ENCODE measurements at regions not wholly inside any gene's neighbourhood (a gene's known extent, or its start where the extent isn't known, plus 50 kb on each side); places are given as distances from the start of the nearest gene placed in this dataset.

GRCh38 chr12:114952573-114953271 is 268.7 kb upstream of the TBX3 start:
- Mint-ChIP-seq H3K27me3 (ENCODE audit: insufficient read depth) (no peaks in the 10 kb centered on the region), H3K4me1 (ENCODE audit: low read depth) (no peaks in the 10 kb centered on the region), H3K4me3 (no peak overlapping the region), H3K27ac (no peak overlapping the region), H3K9me3 (no peaks in the 10 kb centered on the region), H3K36me3 (ENCODE audit: low read depth) (no peaks in the 10 kb centered on the region)
- no peak for DNase-seq (ENCODE audit: low spot score)
- intact Hi-C loops (cut with micrococcal nuclease), result no loop called here

- Mint-ChIP-seq H3K27me3 (ENCODE audit: insufficient read depth) (no peaks in the 10 kb centered on the region), H3K27ac (no peak overlapping the region), H3K36me3 (ENCODE audit: low read depth) (no peaks in the 10 kb centered on the region), H3K4me3 (no peak overlapping the region), H3K9me3 (no peaks in the 10 kb centered on the region), H3K4me1 (ENCODE audit: low read depth) (no peaks in the 10 kb centered on the region)
- intact Hi-C loops (cut with micrococcal nuclease), result no loop called here
- DNase-seq (ENCODE audit: low spot score), result no peak
These were observed 265.3 kb upstream of the TBX3 start for GRCh38 chr12:114949058-114949820.

GRCh38 chr12:114945351-114945750 is 261.4 kb upstream of the TBX3 start:
- DNase-seq (ENCODE audit: low spot score), result no peak
- Mint-ChIP-seq H3K9me3 (peaks cover 8% of the 10 kb centered on the region), H3K4me1 (ENCODE audit: low read depth) (no peaks in the 10 kb centered on the region), H3K27ac (no peak overlapping the region), H3K27me3 (ENCODE audit: insufficient read depth) (no peaks in the 10 kb centered on the region), H3K36me3 (ENCODE audit: low read depth) (no peaks in the 10 kb centered on the region), H3K4me3 (no peak overlapping the region)
- intact Hi-C loops (cut with micrococcal nuclease), result no loop called here

- intact Hi-C loops (cut with micrococcal nuclease), result no loop called here
- no peaks in the 10 kb centered on the region for H3K36me3 Mint-ChIP-seq (ENCODE audit: low read depth)
- DNase-seq (ENCODE audit: low spot score), result no peak
- H3K27me3 Mint-ChIP-seq (ENCODE audit: insufficient read depth), result no peaks in the 10 kb centered on the region
- H3K27ac Mint-ChIP-seq, result no peak overlapping the region
- H3K4me3 Mint-ChIP-seq, result no peak overlapping the region
- H3K9me3 Mint-ChIP-seq, result peaks cover 14% of the 10 kb centered on the region
- no peaks in the 10 kb centered on the region for H3K4me1 Mint-ChIP-seq (ENCODE audit: low read depth)
These were observed 260.8 kb upstream of the TBX3 start for GRCh38 chr12:114944736-114945135.

GRCh38 chr12:114943601-114944000 is 259.6 kb upstream of the TBX3 start:
- peaks cover 15% of the 10 kb centered on the region for H3K9me3 Mint-ChIP-seq
- no peaks in the 10 kb centered on the region for H3K36me3 Mint-ChIP-seq (ENCODE audit: low read depth)
- DNase-seq (ENCODE audit: low spot score), result no peak
- H3K27me3 Mint-ChIP-seq (ENCODE audit: insufficient read depth), result no peaks in the 10 kb centered on the region
- no peak overlapping the region for H3K4me3 Mint-ChIP-seq
- intact Hi-C loops (cut with micrococcal nuclease), result no loop called here
- H3K4me1 Mint-ChIP-seq (ENCODE audit: low read depth), result no peaks in the 10 kb centered on the region
- H3K27ac Mint-ChIP-seq, result no peak overlapping the region

GRCh38 chr12:114938487-114939210 is 254.7 kb upstream of the TBX3 start:
- intact Hi-C loops (cut with micrococcal nuclease), result no loop called here
- no peak overlapping the region for H3K27ac Mint-ChIP-seq
- peaks cover 23% of the 10 kb centered on the region for H3K9me3 Mint-ChIP-seq
- H3K4me1 Mint-ChIP-seq (ENCODE audit: low read depth), result no peaks in the 10 kb centered on the region
- no peaks in the 10 kb centered on the region for H3K36me3 Mint-ChIP-seq (ENCODE audit: low read depth)
- H3K27me3 Mint-ChIP-seq (ENCODE audit: insufficient read depth), result no peaks in the 10 kb centered on the region
- no peak for DNase-seq (ENCODE audit: low spot score)
- no peak overlapping the region for H3K4me3 Mint-ChIP-seq

- H3K4me3 Mint-ChIP-seq, result no peak overlapping the region
- intact Hi-C loops (cut with micrococcal nuclease), result no loop called here
- no peak for DNase-seq (ENCODE audit: low spot score)
- no peaks in the 10 kb centered on the region for H3K36me3 Mint-ChIP-seq (ENCODE audit: low read depth)
- H3K4me1 Mint-ChIP-seq (ENCODE audit: low read depth), result no peaks in the 10 kb centered on the region
- peaks cover 29% of the 10 kb centered on the region for H3K9me3 Mint-ChIP-seq
- H3K27me3 Mint-ChIP-seq (ENCODE audit: insufficient read depth), result no peaks in the 10 kb centered on the region
- H3K27ac Mint-ChIP-seq, result no peak overlapping the region
These were observed 252.4 kb upstream of the TBX3 start for GRCh38 chr12:114936148-114937079.

- no peaks in the 10 kb centered on the region for H3K36me3 Mint-ChIP-seq (ENCODE audit: low read depth)
- H3K9me3 Mint-ChIP-seq, result peaks cover 27% of the 10 kb centered on the region
- no peak for DNase-seq (ENCODE audit: low spot score)
- H3K27ac Mint-ChIP-seq, result no peak overlapping the region
- H3K4me3 Mint-ChIP-seq, result no peak overlapping the region
- no peaks in the 10 kb centered on the region for H3K4me1 Mint-ChIP-seq (ENCODE audit: low read depth)
- intact Hi-C loops (cut with micrococcal nuclease), result no loop called here
- no peaks in the 10 kb centered on the region for H3K27me3 Mint-ChIP-seq (ENCODE audit: insufficient read depth)
These were observed 251.7 kb upstream of the TBX3 start for GRCh38 chr12:114935658-114936057.

- peaks cover 22% of the 10 kb centered on the region for H3K9me3 Mint-ChIP-seq
- DNase-seq (ENCODE audit: low spot score), result no peak
- peaks cover 1% of the 10 kb centered on the region for H3K36me3 Mint-ChIP-seq (ENCODE audit: low read depth)
- no peaks in the 10 kb centered on the region for H3K4me1 Mint-ChIP-seq (ENCODE audit: low read depth)
- H3K27me3 Mint-ChIP-seq (ENCODE audit: insufficient read depth), result no peaks in the 10 kb centered on the region
- intact Hi-C loops (cut with micrococcal nuclease), result no loop called here
- no peak overlapping the region for H3K27ac Mint-ChIP-seq
- H3K4me3 Mint-ChIP-seq, result no peak overlapping the region
These were observed 249.6 kb upstream of the TBX3 start for GRCh38 chr12:114933428-114934160.

- H3K4me1 Mint-ChIP-seq (ENCODE audit: low read depth), result no peaks in the 10 kb centered on the region
- no peak for DNase-seq (ENCODE audit: low spot score)
- H3K27ac Mint-ChIP-seq, result no peak overlapping the region
- intact Hi-C loops (cut with micrococcal nuclease), result no loop called here
- peaks cover 25% of the 10 kb centered on the region for H3K9me3 Mint-ChIP-seq
- H3K36me3 Mint-ChIP-seq (ENCODE audit: low read depth), result peaks cover 1% of the 10 kb centered on the region
- H3K4me3 Mint-ChIP-seq, result no peak overlapping the region
- no peaks in the 10 kb centered on the region for H3K27me3 Mint-ChIP-seq (ENCODE audit: insufficient read depth)
These were observed 248.8 kb upstream of the TBX3 start for GRCh38 chr12:114932806-114933205.

GRCh38 chr12:114931025-114931424 is 247.1 kb upstream of the TBX3 start:
- Mint-ChIP-seq H3K36me3 (ENCODE audit: low read depth) (peaks cover 1% of the 10 kb centered on the region), H3K4me1 (ENCODE audit: low read depth) (no peaks in the 10 kb centered on the region), H3K27me3 (ENCODE audit: insufficient read depth) (no peaks in the 10 kb centered on the region), H3K9me3 (peaks cover 17% of the 10 kb centered on the region), H3K27ac (no peak overlapping the region), H3K4me3 (no peak overlapping the region)
- no peak for DNase-seq (ENCODE audit: low spot score)
- intact Hi-C loops (cut with micrococcal nuclease), result no loop called here

GRCh38 chr12:114926341-114926740 is 242.4 kb upstream of the TBX3 start:
- Mint-ChIP-seq H3K27ac (no peak overlapping the region), H3K27me3 (ENCODE audit: insufficient read depth) (no peaks in the 10 kb centered on the region), H3K9me3 (peaks cover 11% of the 10 kb centered on the region), H3K36me3 (ENCODE audit: low read depth) (peaks cover 1% of the 10 kb centered on the region), H3K4me1 (ENCODE audit: low read depth) (no peaks in the 10 kb centered on the region), H3K4me3 (no peak overlapping the region)
- intact Hi-C loops (cut with micrococcal nuclease), result no loop called here
- no peak for DNase-seq (ENCODE audit: low spot score)
